Astrocyte (in vitro differentiated cells and primary cell): ENCODE measurements at regions not wholly inside any gene's neighbourhood (a gene's known extent, or its start where the extent isn't known, plus 50 kb on each side); places are given as distances from the start of the nearest gene placed in this dataset.

ENCODE experiments used
- DNase-seq: peaks from one replicate; pipeline ENCODE4 v3.0.0-alpha.2; 2010; ENCODE audit warnings: low read depth
- FAIRE-seq: peaks from 2 replicates; lab custom pipeline; 2011; peaks lifted over from hg19 to GRCh38; lab: Jason Lieb, UNC
- H2AFZ ChIP-seq: 2 replicates; pipeline ENCODE4 v1.6.0; 2012; ENCODE audit warnings: low read depth, low read length, inconsistent platforms
- H3K27ac ChIP-seq: 2 replicates; pipeline ENCODE4 v1.5.1; 2011; ENCODE audit warnings: low read depth, low read length, inconsistent platforms
- H3K27me3 ChIP-seq: 2 replicates; pipeline ENCODE4 v1.6.0; 2011; ENCODE audit warnings: low read length, inconsistent platforms; ENCODE audit not compliant: insufficient read depth
- H3K36me3 ChIP-seq: 2 replicates; pipeline ENCODE4 v1.5.1; 2011; ENCODE audit warnings: low read length, inconsistent platforms; ENCODE audit not compliant: insufficient read depth
- H3K4me1 ChIP-seq: 2 replicates; pipeline ENCODE4 v1.5.1; 2011; ENCODE audit warnings: low read length, inconsistent platforms; ENCODE audit not compliant: insufficient read depth
- H3K4me2 ChIP-seq: 2 replicates; pipeline ENCODE4 v1.6.0; 2012; ENCODE audit warnings: low read length, inconsistent platforms
- H3K4me3 ChIP-seq: 2 replicates; pipeline ENCODE4 v1.5.1; 2011; ENCODE audit warnings: low read depth, mild to moderate bottlenecking, low read length, inconsistent platforms; ENCODE audit not compliant: insufficient read depth
- H3K79me2 ChIP-seq: 2 replicates; pipeline ENCODE4 v1.6.0; 2012; ENCODE audit warnings: mild to moderate bottlenecking, low read length, inconsistent platforms; ENCODE audit not compliant: insufficient read depth
- H3K9ac ChIP-seq: 2 replicates; pipeline ENCODE4 v1.6.0; 2012; ENCODE audit warnings: mild to moderate bottlenecking, low read length, inconsistent platforms
- H3K9me3 ChIP-seq: 2 replicates; pipeline ENCODE4 v1.5.1; 2012; ENCODE audit warnings: low read depth, mild to moderate bottlenecking, low read length, inconsistent platforms; ENCODE audit not compliant: insufficient read depth
- H4K20me1 ChIP-seq: 2 replicates; pipeline ENCODE4 v1.6.0; 2012; ENCODE audit warnings: low read length, inconsistent platforms; ENCODE audit not compliant: insufficient read depth
- H3K27ac Mint-ChIP-seq: one replicate; pipeline ENCODE4 v1.8.0; 2021; ENCODE audit warnings: mild to moderate bottlenecking, mixed read lengths; ENCODE audit not compliant: unreplicated experiment
- H3K27me3 Mint-ChIP-seq: one replicate; pipeline ENCODE4 v1.8.0; 2021; ENCODE audit warnings: low read depth, mixed read lengths; ENCODE audit not compliant: unreplicated experiment
- H3K36me3 Mint-ChIP-seq: one replicate; pipeline ENCODE4 v1.8.0; 2021; ENCODE audit warnings: low read depth, mixed read lengths; ENCODE audit not compliant: unreplicated experiment
- H3K4me1 Mint-ChIP-seq: one replicate; pipeline ENCODE4 v1.8.0; 2021; ENCODE audit warnings: low read depth, mixed read lengths; ENCODE audit not compliant: unreplicated experiment
- H3K4me3 Mint-ChIP-seq: one replicate; pipeline ENCODE4 v1.8.0; 2021; ENCODE audit warnings: mild to moderate bottlenecking, moderate library complexity, mixed read lengths; ENCODE audit not compliant: unreplicated experiment
- H3K9me3 Mint-ChIP-seq: one replicate; pipeline ENCODE4 v1.8.0; 2021; ENCODE audit warnings: mild to moderate bottlenecking, mixed read lengths; ENCODE audit not compliant: unreplicated experiment
- EZH2 ChIP-seq: IDR thresholded peaks from 2 replicates; pipeline ENCODE4 v1.6.1; 2012; ENCODE audit warnings: mild to moderate bottlenecking, low read length, inconsistent platforms; ENCODE audit not compliant: insufficient read depth
- TF ChIP-seq, protein P1 (sequence below): IDR thresholded peaks from 2 replicates; pipeline ENCODE4 v1.5.1; 2011; ENCODE audit warnings: low read depth, mild to moderate bottlenecking, inconsistent platforms, low read length, moderate library complexity; ENCODE audit not compliant: insufficient read depth

DNA sequence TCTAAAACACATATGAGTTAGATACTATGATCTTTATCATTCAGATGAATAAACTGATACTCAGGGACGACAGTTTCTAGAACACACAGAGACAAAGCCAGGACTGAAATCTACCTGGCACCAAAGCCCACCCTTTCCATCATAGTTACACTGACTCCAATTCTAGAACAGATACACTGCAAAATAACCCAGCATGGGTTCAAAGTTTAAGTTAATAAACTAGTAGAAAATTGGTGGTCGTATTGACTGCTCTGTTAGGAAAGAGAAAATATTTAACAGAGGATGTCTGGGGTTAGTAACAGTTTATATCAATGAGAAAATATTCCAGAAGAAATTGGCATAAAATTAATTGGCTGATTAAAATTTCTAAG lies 60.8 kb upstream of the BCL9 start:
- DNase-seq, result no peak
- Histone ChIP-seq H4K20me1 (no peaks in the 10 kb centered on the region), H3K9me3 (no peaks in the 10 kb centered on the region), H3K4me1 (no peaks in the 10 kb centered on the region), H3K79me2 (no peaks in the 10 kb centered on the region), H3K36me3 (no peaks in the 10 kb centered on the region), H3K4me3 (no peak overlapping the region), H3K9ac (no peak overlapping the region), H3K27ac (no peak overlapping the region), H3K27me3 (no peaks in the 10 kb centered on the region), H3K4me2 (no peak overlapping the region), H2AFZ (no peak overlapping the region)
- Mint-ChIP-seq H3K36me3 (no peaks in the 10 kb centered on the region), H3K4me1 (no peaks in the 10 kb centered on the region), H3K27ac (no peak overlapping the region), H3K27me3 (peaks cover 2% of the 10 kb centered on the region), H3K4me3 (no peak overlapping the region), H3K9me3 (no peaks in the 10 kb centered on the region)
- no peak for FAIRE-seq
- TF ChIP-seq EZH2, result no peak
- TF ChIP-seq, protein P1, sequence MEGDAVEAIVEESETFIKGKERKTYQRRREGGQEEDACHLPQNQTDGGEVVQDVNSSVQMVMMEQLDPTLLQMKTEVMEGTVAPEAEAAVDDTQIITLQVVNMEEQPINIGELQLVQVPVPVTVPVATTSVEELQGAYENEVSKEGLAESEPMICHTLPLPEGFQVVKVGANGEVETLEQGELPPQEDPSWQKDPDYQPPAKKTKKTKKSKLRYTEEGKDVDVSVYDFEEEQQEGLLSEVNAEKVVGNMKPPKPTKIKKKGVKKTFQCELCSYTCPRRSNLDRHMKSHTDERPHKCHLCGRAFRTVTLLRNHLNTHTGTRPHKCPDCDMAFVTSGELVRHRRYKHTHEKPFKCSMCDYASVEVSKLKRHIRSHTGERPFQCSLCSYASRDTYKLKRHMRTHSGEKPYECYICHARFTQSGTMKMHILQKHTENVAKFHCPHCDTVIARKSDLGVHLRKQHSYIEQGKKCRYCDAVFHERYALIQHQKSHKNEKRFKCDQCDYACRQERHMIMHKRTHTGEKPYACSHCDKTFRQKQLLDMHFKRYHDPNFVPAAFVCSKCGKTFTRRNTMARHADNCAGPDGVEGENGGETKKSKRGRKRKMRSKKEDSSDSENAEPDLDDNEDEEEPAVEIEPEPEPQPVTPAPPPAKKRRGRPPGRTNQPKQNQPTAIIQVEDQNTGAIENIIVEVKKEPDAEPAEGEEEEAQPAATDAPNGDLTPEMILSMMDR, result no peak

DNA sequence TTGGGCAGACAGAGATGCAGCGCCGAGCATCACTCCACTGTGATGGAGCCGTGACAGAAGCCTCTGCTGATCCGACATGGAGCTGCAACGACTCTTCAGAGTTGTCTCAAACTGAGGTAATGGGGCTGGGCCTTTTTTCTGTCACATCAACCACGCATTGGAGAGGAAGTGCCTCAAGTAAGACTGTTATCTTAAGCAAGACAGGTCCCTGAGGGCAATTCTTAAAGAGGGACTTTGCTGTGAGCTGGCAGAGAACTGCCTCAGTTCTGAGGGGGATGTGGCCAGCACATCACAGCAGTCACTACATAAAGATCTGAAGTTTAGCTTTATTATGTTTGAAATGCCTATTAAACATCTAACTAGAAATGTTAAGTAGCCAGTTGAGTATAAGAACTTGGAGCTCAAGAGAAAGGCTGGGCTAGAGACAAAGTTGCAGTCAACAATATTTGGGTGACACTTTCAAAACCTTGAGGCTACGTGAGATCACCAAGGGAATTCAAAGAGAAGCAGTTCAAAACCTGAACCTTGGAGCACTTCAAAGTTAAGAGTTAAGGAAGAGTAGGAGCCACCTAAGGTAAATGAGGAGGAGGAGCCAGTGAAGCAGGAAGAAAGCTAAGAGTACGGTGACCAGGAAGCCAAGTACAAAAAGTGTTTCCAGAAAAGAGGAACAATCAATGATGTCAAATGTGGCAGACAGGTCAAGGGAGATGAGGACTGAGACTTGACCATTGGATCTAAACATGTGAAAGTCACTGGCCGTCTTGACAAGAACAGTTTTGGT lies 54.2 kb upstream of the BCL9 start:
- no peak for FAIRE-seq
- Mint-ChIP-seq H3K4me3 (no peak overlapping the region), H3K4me1 (peaks cover 3% of the 10 kb centered on the region), H3K36me3 (no peaks in the 10 kb centered on the region), H3K27me3 (peaks cover 2% of the 10 kb centered on the region), H3K27ac (no peak overlapping the region), H3K9me3 (no peaks in the 10 kb centered on the region)
- no peak for DNase-seq
- no peaks in the 10 kb centered on the region for H4K20me1 ChIP-seq
- H3K27ac ChIP-seq, result no peak overlapping the region
- H3K27me3 ChIP-seq, result no peaks in the 10 kb centered on the region
- no peak for TF ChIP-seq EZH2
- TF ChIP-seq, protein P1, result no peak
- H3K9ac ChIP-seq, result no peak overlapping the region
- H2AFZ ChIP-seq, result no peak overlapping the region
- H3K9me3 ChIP-seq, result no peaks in the 10 kb centered on the region
- H3K4me2 ChIP-seq, result no peak overlapping the region
- no peak overlapping the region for H3K4me3 ChIP-seq
- H3K4me1 ChIP-seq, result no peaks in the 10 kb centered on the region
- no peaks in the 10 kb centered on the region for H3K36me3 ChIP-seq
- no peaks in the 10 kb centered on the region for H3K79me2 ChIP-seq

DNA sequence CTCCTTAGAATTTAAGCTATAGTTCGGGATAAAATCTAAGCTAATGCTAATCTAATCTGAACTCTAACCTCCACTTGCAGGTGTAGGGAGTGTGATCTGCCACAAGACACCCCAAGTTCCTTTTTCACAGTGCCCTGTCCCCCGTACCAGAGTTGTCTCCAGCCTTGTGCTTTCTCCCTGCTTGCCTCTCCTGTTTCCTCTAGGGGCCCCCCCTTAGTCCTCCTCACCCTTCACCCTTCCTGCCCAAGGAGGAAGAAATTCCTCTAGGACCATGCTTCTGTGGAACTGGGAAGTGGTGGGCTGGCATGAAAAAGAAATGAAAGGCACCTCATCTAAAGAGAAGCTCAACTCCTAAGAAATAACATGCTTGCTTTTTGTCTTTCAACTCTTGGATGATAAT lies 50.2 kb upstream of the BCL9 start:
- Mint-ChIP-seq H3K36me3 (no peaks in the 10 kb centered on the region), H3K27ac (no peak overlapping the region), H3K4me1 (peaks cover 3% of the 10 kb centered on the region), H3K27me3 (no peaks in the 10 kb centered on the region), H3K4me3 (no peak overlapping the region), H3K9me3 (no peaks in the 10 kb centered on the region)
- H3K27ac ChIP-seq, result no peak overlapping the region
- no peak overlapping the region for H3K9ac ChIP-seq
- no peaks in the 10 kb centered on the region for H3K27me3 ChIP-seq
- H4K20me1 ChIP-seq, result no peaks in the 10 kb centered on the region
- TF ChIP-seq, protein P1, result no peak
- TF ChIP-seq EZH2, result no peak
- no peak overlapping the region for H3K4me2 ChIP-seq
- H3K36me3 ChIP-seq, result no peaks in the 10 kb centered on the region
- no peak overlapping the region for H3K4me3 ChIP-seq
- H3K4me1 ChIP-seq, result no peaks in the 10 kb centered on the region
- DNase-seq (no peak), FAIRE-seq (no peak)
- H3K79me2 ChIP-seq, result no peaks in the 10 kb centered on the region
- no peaks in the 10 kb centered on the region for H3K9me3 ChIP-seq
- no peak overlapping the region for H2AFZ ChIP-seq
